Hippocampal formation (tissue), 2 donors: ENCODE measurements at regions not wholly inside any gene's neighbourhood (a gene's known extent, or its start where the extent isn't known, plus 50 kb on each side); places are given as distances from the start of the nearest gene placed in this dataset.
"Not testable (repeated sequence)": the region's sequence is repeated elsewhere in the genome, so short reads cannot be mapped to it uniquely, and the experiment has no call there.

Source experiments
- DNase-seq, 2 donors: peaks; one replicate each; lab custom pipeline; 2025; lab: John Stamatoyannopoulos, UW

DNA sequence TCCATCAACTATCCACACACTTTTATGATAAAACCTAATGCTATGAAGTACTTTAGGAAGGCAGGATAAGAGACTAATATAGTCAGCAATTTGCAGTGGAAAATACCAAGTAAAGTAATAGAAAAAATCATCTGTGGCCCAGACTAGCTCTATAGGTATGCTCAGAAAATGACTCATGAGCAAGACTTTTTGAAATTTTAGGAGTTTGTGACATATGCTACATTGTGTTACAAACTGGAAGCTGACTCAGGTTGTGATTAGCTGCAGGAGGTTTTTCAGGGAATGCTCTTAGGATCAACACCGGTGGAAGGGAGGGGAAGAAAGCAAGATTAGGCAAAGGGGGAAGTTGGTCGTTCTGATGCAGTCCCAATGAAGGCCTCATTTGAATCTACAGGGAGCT is 56.1 kb downstream of the FEZF1 start:
- DNase-seq, result no peak

DNA sequence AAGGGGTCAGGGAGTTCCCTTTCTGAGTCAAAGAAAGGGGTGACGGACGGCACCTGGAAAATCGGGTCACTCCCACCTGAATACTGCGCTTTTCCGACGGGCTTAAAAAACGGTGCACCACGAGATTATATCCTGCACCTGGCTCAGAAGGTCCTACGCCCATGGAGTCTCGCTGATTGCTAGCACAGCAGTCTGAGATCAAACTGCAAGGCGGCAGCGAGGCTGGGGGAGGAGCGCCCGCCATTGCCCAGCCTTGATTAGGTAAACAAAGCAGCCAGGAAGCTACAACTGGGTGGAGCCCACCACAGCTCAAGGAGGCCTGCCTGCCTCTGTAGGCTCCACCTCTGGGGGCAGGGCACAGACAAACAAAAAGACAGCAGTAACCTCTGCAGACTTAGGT is 65.8 kb downstream of the FEZF1 start:
- DNase-seq, result not testable (repeated sequence)

- DNase-seq, result not testable (repeated sequence)
Observed at GRCh38 chr7:122238297-122238696, 66.3 kb downstream of the FEZF1 start.

DNA sequence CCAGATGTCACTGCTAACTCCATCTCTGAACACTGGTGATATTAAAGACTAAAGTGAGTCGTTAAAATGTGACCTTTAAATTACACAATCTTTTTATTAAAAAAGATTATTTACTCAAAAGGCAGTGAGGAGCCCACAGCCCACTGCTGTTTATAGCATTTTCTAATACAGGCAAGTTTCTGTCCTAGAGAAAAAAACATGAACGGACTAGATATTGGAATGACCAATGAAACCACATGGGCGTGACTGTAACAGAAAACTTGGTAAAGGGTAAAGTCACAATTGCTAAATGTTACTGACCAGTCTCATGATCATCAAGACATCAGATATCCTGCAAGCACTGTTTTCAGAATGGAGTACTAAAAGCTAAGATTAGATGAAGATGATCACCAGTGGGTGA is 78.7 kb downstream of the FEZF1 start:
- DNase-seq, result no peak

GRCh38 chr7:122219253-122219865 is 75.3 kb upstream of the AASS start:
- peak in 1 of 2 donors; percentile 40 for DNase-seq

DNA sequence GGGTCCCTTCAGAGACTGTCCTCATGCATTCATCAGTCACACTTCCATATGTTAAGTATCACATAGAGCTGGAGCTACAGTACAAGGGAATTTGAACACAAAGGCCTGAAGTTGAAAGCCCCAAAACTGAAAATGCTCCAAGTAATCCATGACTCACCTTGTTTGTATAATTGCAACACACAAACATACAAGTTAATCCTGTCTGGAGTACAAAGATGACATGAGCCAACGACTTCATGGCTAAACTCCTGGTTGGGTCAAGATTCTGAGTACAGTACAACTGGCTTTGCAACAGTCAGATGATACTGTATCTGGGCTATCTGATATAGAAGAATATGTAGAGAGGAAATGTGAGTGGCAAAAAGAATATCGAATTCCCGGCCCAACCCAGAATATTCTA is 73.1 kb upstream of the AASS start:
- no peak for DNase-seq

- DNase-seq, result no peak
Observed at GRCh38 chr7:122212754-122213153, 68.7 kb upstream of the AASS start.

- DNase-seq, result no peak
Observed at GRCh38 chr7:122211362-122211761, 67.3 kb upstream of the AASS start.

DNA sequence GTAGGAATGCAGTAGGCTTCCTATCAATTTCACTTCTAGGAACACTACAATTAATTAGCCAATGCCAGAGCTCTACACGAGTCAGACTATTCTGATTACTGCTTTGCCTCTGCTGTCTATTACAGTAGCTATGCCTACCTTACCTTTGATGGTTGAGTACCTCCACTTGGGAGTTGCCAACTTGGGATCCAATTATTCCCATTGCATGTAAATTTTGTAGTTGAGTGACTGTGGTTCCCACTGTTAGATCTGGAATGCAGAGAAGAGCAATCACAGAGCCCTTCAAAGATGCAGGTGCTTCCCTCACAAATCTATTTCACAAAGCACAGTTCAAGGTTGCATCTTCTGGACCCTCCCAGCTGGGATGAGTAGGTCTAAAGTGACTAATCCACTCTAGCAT is 62.9 kb upstream of the AASS start:
- no peak for DNase-seq

DNA sequence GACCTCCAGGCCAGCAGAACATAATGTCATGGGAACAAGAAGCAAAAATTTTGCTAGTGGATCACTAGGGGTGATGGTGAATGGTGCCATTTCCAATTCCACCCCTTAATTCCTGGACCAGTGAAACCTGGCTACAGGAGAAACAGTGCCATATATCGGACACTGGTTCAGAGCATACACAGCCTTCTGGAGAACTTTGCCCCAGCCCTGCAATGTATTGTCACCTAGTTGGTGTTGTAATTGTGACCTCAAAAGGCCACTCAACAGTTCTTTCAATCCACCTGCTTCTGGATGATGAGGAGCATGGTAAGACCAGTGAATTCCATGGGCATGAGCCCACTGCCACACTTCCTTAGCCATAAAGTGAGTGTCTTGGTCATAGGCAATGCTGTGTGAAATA is 59.8 kb upstream of the AASS start:
- DNase-seq, result no peak

- DNase-seq, result no peak
Observed at GRCh38 chr7:122200888-122201287, 56.8 kb upstream of the AASS start.

GRCh38 chr7:122199171-122199570 is 55.1 kb upstream of the AASS start:
- DNase-seq, result no peak

GRCh38 chr7:122198581-122198980 is 54.5 kb upstream of the AASS start:
- DNase-seq, result no peak
